HK-2 (cell line): ENCODE measurements at regions not wholly inside any gene's neighbourhood (a gene's known extent, or its start where the extent isn't known, plus 50 kb on each side); places are given as distances from the start of the nearest gene placed in this dataset.

ENCODE experiments used
- DNase-seq: peaks from one replicate; pipeline ENCODE4 v3.0.0-alpha.2; 2018; ENCODE audit not compliant: unreplicated experiment

- DNase-seq, result no peak
Measured at GRCh38 chr3:35946854-35947515, 307.7 kb downstream of the ARPP21 start.

GRCh38 chr3:35950021-35950420, 310.7 kb downstream of the ARPP21 start:
- no peak for DNase-seq

- no peak for DNase-seq
Measured at GRCh38 chr3:35954413-35954812, 315.1 kb downstream of the ARPP21 start.

- DNase-seq, result no peak
Measured at GRCh38 chr3:35965908-35966307, 326.6 kb downstream of the ARPP21 start.

- DNase-seq, result no peak
Measured at GRCh38 chr3:35966629-35967464, 327.5 kb downstream of the ARPP21 start.

- no peak for DNase-seq
Measured at GRCh38 chr3:35968043-35968622, 328.8 kb downstream of the ARPP21 start.

GRCh38 chr3:35969406-35969805, 330.1 kb downstream of the ARPP21 start:
- no peak for DNase-seq

GRCh38 chr3:35970793-35971192, 331.5 kb downstream of the ARPP21 start:
- DNase-seq, result no peak

- no peak for DNase-seq
Measured at GRCh38 chr3:35971686-35972085, 332.4 kb downstream of the ARPP21 start.

- DNase-seq, result no peak
Measured at GRCh38 chr3:35974872-35975271, 335.5 kb downstream of the ARPP21 start.

GRCh38 chr3:35986161-35986560, 346.8 kb downstream of the ARPP21 start:
- DNase-seq, result no peak

- DNase-seq, result no peak
Measured at GRCh38 chr3:35987386-35987785, 348.1 kb downstream of the ARPP21 start.

GRCh38 chr3:35992041-35992440, 352.7 kb downstream of the ARPP21 start:
- no peak for DNase-seq

- DNase-seq, result no peak
Measured at GRCh38 chr3:36011791-36012190, 368.5 kb upstream of the STAC start.

GRCh38 chr3:36013425-36013824, 366.9 kb upstream of the STAC start:
- DNase-seq, result no peak

- no peak for DNase-seq
Measured at GRCh38 chr3:36025232-36025631, 355.1 kb upstream of the STAC start.

GRCh38 chr3:36032180-36033047, 347.9 kb upstream of the STAC start:
- DNase-seq, result no peak

GRCh38 chr3:36058404-36059030, 321.8 kb upstream of the STAC start:
- no peak for DNase-seq

GRCh38 chr3:36060950-36061349, 319.4 kb upstream of the STAC start:
- no peak for DNase-seq

GRCh38 chr3:36063992-36064391, 316.3 kb upstream of the STAC start:
- DNase-seq, result no peak

- DNase-seq, result no peak
Measured at GRCh38 chr3:36065321-36065720, 315.0 kb upstream of the STAC start.

GRCh38 chr3:36075491-36075890, 304.8 kb upstream of the STAC start:
- no peak for DNase-seq
